Endothelial cell (in vitro differentiated cells): ENCODE measurements at regions not wholly inside any gene's neighbourhood (a gene's known extent, or its start where the extent isn't known, plus 50 kb on each side); places are given as distances from the start of the nearest gene placed in this dataset.

Experiments
- DNase-seq: peaks from one replicate; pipeline ENCODE4 v3.0.0; 2021; ENCODE audit warnings: low spot score
- H3K27ac Mint-ChIP-seq: one replicate; pipeline ENCODE4 v1.8.0; 2021; ENCODE audit warnings: mixed read lengths, inconsistent platforms; ENCODE audit not compliant: unreplicated experiment
- H3K27me3 Mint-ChIP-seq: one replicate; pipeline ENCODE4 v1.8.0; 2021; ENCODE audit warnings: mild to moderate bottlenecking, moderate library complexity, mixed read lengths, inconsistent platforms; ENCODE audit not compliant: unreplicated experiment
- H3K36me3 Mint-ChIP-seq: one replicate; pipeline ENCODE4 v1.8.0; 2021; ENCODE audit warnings: mild to moderate bottlenecking, low read depth, mixed read lengths, inconsistent platforms; ENCODE audit not compliant: unreplicated experiment
- H3K4me1 Mint-ChIP-seq: one replicate; pipeline ENCODE4 v1.8.0; 2021; ENCODE audit warnings: mild to moderate bottlenecking, mixed read lengths, inconsistent platforms; ENCODE audit not compliant: unreplicated experiment
- H3K4me3 Mint-ChIP-seq: one replicate; pipeline ENCODE4 v1.8.0; 2021; ENCODE audit warnings: mild to moderate bottlenecking, mixed read lengths, inconsistent platforms; ENCODE audit not compliant: unreplicated experiment
- H3K9me3 Mint-ChIP-seq: one replicate; pipeline ENCODE4 v1.8.0; 2021; ENCODE audit warnings: mixed read lengths, inconsistent platforms; ENCODE audit not compliant: unreplicated experiment
- TF ChIP-seq, protein P1 (sequence below): fragments of 200-600 bp; sonication (generic); IDR thresholded peaks from one replicate; pipeline ENCODE4 v1.5.0; 2021; ENCODE audit warnings: antibody characterized with exemption; ENCODE audit not compliant: unreplicated experiment

- H3K27ac Mint-ChIP-seq, result no peak overlapping the region
- no peaks in the 10 kb centered on the region for H3K4me1 Mint-ChIP-seq
- no peaks in the 10 kb centered on the region for H3K9me3 Mint-ChIP-seq
- H3K4me3 Mint-ChIP-seq, result no peak overlapping the region
- TF ChIP-seq, protein P1, sequence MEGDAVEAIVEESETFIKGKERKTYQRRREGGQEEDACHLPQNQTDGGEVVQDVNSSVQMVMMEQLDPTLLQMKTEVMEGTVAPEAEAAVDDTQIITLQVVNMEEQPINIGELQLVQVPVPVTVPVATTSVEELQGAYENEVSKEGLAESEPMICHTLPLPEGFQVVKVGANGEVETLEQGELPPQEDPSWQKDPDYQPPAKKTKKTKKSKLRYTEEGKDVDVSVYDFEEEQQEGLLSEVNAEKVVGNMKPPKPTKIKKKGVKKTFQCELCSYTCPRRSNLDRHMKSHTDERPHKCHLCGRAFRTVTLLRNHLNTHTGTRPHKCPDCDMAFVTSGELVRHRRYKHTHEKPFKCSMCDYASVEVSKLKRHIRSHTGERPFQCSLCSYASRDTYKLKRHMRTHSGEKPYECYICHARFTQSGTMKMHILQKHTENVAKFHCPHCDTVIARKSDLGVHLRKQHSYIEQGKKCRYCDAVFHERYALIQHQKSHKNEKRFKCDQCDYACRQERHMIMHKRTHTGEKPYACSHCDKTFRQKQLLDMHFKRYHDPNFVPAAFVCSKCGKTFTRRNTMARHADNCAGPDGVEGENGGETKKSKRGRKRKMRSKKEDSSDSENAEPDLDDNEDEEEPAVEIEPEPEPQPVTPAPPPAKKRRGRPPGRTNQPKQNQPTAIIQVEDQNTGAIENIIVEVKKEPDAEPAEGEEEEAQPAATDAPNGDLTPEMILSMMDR, result no peak
- DNase-seq, result no peak
- H3K36me3 Mint-ChIP-seq, result no peaks in the 10 kb centered on the region
- H3K27me3 Mint-ChIP-seq, result no peaks in the 10 kb centered on the region
Measured at GRCh38 chr9:85172001-85172978, 502.8 kb downstream of the NTRK2 start.

GRCh38 chr9:85171163-85171562 lies 501.6 kb downstream of the NTRK2 start:
- H3K9me3 Mint-ChIP-seq, result no peaks in the 10 kb centered on the region

GRCh38 chr9:85168412-85168811 lies 498.9 kb downstream of the NTRK2 start:
- Mint-ChIP-seq H3K27ac (no peak overlapping the region), H3K9me3 (no peaks in the 10 kb centered on the region), H3K4me1 (no peaks in the 10 kb centered on the region), H3K4me3 (no peak overlapping the region), H3K36me3 (no peaks in the 10 kb centered on the region), H3K27me3 (no peaks in the 10 kb centered on the region)
- DNase-seq, result no peak
- TF ChIP-seq, protein P1, result no peak

More at GRCh38 chr9:85171163-85171562, 501.6 kb downstream of the NTRK2 start:
- Mint-ChIP-seq H3K4me3 (no peak overlapping the region), H3K27ac (no peak overlapping the region), H3K36me3 (no peaks in the 10 kb centered on the region), H3K4me1 (no peaks in the 10 kb centered on the region), H3K27me3 (no peaks in the 10 kb centered on the region)
- TF ChIP-seq, protein P1, result no peak
- no peak for DNase-seq

DNA sequence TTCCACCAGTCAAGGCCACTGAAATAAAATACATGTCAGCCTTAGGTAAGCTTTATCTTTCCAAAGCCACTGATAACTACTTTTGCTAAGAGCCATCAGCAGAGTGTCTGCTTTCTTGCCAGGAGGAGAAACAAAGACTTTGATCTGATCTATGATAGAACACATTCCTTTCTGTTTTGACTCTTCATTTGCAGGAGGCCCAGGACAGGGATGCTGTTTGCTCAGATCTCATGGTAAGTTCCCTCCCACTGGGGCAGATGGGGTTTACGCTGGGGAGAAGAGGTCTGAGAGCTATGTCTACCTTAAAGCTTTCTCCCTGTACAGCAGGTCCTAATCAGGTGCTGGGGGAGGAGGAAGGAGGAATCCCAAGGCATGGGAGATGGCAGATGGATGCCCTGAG lies 497.6 kb downstream of the NTRK2 start:
- no peaks in the 10 kb centered on the region for H3K4me1 Mint-ChIP-seq
- H3K9me3 Mint-ChIP-seq, result no peaks in the 10 kb centered on the region
- H3K27ac Mint-ChIP-seq, result no peak overlapping the region
- no peaks in the 10 kb centered on the region for H3K27me3 Mint-ChIP-seq
- no peak for DNase-seq
- no peak overlapping the region for H3K4me3 Mint-ChIP-seq
- TF ChIP-seq, protein P1, result no peak
- no peaks in the 10 kb centered on the region for H3K36me3 Mint-ChIP-seq

DNA sequence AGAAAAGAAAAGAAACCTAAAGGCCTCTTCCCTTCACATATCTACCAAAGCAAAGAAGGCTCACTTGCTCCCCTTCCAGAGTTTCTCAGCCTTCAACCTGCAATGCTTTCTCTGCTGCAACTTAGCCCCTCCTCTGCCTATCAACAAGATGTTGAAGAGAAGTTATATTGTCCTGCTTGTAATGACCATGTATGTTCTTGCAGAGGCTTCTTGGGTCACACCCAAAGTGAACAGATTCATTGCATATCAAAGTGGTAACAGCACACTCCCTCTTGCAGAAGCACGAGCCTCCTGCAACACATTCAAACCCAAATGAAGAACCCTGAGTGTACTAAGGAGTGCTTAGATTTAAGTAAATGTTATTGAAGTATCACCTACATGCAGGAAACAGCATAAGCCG lies 494.3 kb downstream of the NTRK2 start:
- H3K9me3 Mint-ChIP-seq, result no peaks in the 10 kb centered on the region
- TF ChIP-seq, protein P1, result no peak
- no peaks in the 10 kb centered on the region for H3K36me3 Mint-ChIP-seq
- H3K27me3 Mint-ChIP-seq, result no peaks in the 10 kb centered on the region
- DNase-seq, result no peak
- no peak overlapping the region for H3K27ac Mint-ChIP-seq
- H3K4me3 Mint-ChIP-seq, result no peak overlapping the region
- no peaks in the 10 kb centered on the region for H3K4me1 Mint-ChIP-seq
